T-helper 2 cell treated with Interferon-gamma antibody and Interleukin-4, amounts not matched to agents 5 μg/mL and 100 μg/mL, for 36 hours (primary cell): ENCODE measurements at regions not wholly inside any gene's neighbourhood (a gene's known extent, or its start where the extent isn't known, plus 50 kb on each side); places are given as distances from the start of the nearest gene placed in this dataset.

Experiments
- DNase-seq: peaks from one replicate; pipeline ENCODE4 v3.0.0; 2021; ENCODE audit warnings: low spot score
- H3K27ac Mint-ChIP-seq: one replicate; pipeline ENCODE4 v1.8.0; 2021; ENCODE audit warnings: mild to moderate bottlenecking, mixed read lengths
- H3K27me3 Mint-ChIP-seq: one replicate; pipeline ENCODE4 v1.8.0; 2021; ENCODE audit warnings: low read depth, mixed read lengths
- H3K36me3 Mint-ChIP-seq: one replicate; pipeline ENCODE4 v1.8.0; 2021; ENCODE audit warnings: low read depth, mixed read lengths
- H3K4me1 Mint-ChIP-seq: one replicate; pipeline ENCODE4 v1.8.0; 2021; ENCODE audit warnings: low read depth, mixed read lengths
- H3K4me3 Mint-ChIP-seq: one replicate; pipeline ENCODE4 v1.8.0; 2022; ENCODE audit warnings: mild to moderate bottlenecking, moderate library complexity, mixed read lengths
- H3K9me3 Mint-ChIP-seq: one replicate; pipeline ENCODE4 v1.8.0; 2021; ENCODE audit warnings: mixed read lengths

DNA sequence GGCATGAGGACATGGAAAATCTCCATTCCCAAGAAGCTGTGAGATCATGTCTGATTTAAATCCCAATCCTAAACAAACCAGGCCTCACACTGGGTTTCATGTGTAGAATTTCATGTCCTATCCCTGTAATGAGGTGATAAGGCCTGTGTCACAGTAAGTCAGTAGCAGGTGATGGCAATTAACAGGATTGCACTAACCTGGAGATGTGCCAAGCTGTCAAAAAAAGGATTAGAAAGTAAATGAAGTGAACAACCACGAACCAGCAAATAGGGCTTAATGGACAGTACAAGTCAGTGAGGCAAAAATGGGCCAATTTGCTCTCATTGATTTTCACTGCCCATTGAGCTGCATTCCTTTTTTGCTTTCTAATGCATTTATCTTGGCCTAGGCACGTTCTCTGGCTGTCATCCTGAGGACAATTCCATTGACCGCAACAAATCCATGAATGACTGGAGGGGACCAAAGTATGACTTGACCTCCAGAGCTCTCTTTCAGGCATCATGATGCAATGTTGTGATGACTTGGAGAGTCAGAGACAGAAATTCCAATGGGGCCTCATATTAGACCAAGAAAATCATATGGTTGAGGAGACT, 673.6 kb upstream of the ADGRL2 start:
- no peak for DNase-seq
- Mint-ChIP-seq H3K27me3 (no peaks in the 10 kb centered on the region), H3K27ac (no peak overlapping the region), H3K36me3 (no peaks in the 10 kb centered on the region), H3K9me3 (peaks cover 12% of the 10 kb centered on the region), H3K4me3 (no peak overlapping the region), H3K4me1 (no peaks in the 10 kb centered on the region)

- Mint-ChIP-seq H3K4me1 (no peaks in the 10 kb centered on the region), H3K4me3 (no peak overlapping the region), H3K9me3 (peaks cover 16% of the 10 kb centered on the region), H3K36me3 (no peaks in the 10 kb centered on the region), H3K27me3 (no peaks in the 10 kb centered on the region), H3K27ac (no peak overlapping the region)
- DNase-seq, result no peak
Observed at GRCh38 chr1:81125672-81126071, 675.1 kb upstream of the ADGRL2 start.

DNA sequence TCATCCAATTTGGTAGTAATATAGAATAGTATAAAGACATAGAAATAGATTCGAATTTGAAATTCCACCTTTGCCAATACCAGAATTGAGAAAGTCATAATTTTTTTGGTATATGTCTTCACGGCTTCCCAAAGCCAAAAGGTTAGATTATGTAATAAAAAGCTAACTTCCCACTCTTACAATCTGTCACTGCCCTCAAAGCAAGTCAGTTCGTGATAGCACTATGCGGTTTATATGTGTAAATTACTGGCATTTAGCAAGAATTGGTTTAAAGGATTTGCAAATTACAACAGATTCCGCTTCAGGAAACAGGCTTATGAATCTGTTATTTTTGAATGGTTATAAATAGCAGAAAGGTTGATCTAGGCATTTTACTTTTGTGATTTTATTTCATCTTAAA, 679.4 kb upstream of the ADGRL2 start:
- DNase-seq, result no peak
- no peak overlapping the region for H3K4me3 Mint-ChIP-seq
- no peaks in the 10 kb centered on the region for H3K27me3 Mint-ChIP-seq
- no peaks in the 10 kb centered on the region for H3K36me3 Mint-ChIP-seq
- H3K4me1 Mint-ChIP-seq, result no peaks in the 10 kb centered on the region
- peaks cover 7% of the 10 kb centered on the region for H3K9me3 Mint-ChIP-seq
- no peak overlapping the region for H3K27ac Mint-ChIP-seq

- Mint-ChIP-seq H3K36me3 (no peaks in the 10 kb centered on the region), H3K4me1 (no peaks in the 10 kb centered on the region), H3K27ac (no peak overlapping the region), H3K9me3 (peaks cover 7% of the 10 kb centered on the region), H3K4me3 (no peak overlapping the region), H3K27me3 (no peaks in the 10 kb centered on the region)
- DNase-seq, result no peak
Observed at GRCh38 chr1:81119319-81119718, 681.4 kb upstream of the ADGRL2 start.

GRCh38 chr1:81118550-81118949, 682.2 kb upstream of the ADGRL2 start:
- Mint-ChIP-seq H3K9me3 (peaks cover 5% of the 10 kb centered on the region), H3K27me3 (no peaks in the 10 kb centered on the region), H3K4me1 (no peaks in the 10 kb centered on the region), H3K36me3 (no peaks in the 10 kb centered on the region), H3K27ac (no peak overlapping the region), H3K4me3 (no peak overlapping the region)
- no peak for DNase-seq

DNA sequence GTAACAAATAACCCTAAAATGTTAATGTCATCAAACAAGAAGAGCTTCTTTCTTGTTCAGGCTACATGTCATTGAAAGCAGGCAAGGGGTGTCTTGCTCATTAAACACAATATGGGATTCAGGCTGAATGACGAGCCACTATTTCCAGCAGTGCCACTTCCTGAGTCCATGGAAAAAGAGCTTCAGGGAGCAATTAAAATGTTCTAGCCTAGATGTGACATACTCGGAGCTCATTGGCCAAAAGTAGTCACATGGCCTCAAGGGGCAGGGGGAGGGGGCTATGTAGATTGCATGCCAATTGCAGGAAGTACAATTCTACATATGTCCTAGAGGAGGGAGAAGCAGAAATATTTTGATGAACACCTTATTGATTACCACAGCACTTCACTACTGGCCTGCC, 685.3 kb upstream of the ADGRL2 start:
- Mint-ChIP-seq H3K36me3 (no peaks in the 10 kb centered on the region), H3K27me3 (no peaks in the 10 kb centered on the region), H3K27ac (no peak overlapping the region), H3K4me1 (no peaks in the 10 kb centered on the region), H3K9me3 (peaks cover 10% of the 10 kb centered on the region), H3K4me3 (no peak overlapping the region)
- no peak for DNase-seq

- H3K27ac Mint-ChIP-seq, result no peak overlapping the region
- no peaks in the 10 kb centered on the region for H3K27me3 Mint-ChIP-seq
Observed at GRCh38 chr1:81114191-81114590, 686.5 kb upstream of the ADGRL2 start.

GRCh38 chr1:81113688-81114087, 687.0 kb upstream of the ADGRL2 start:
- peaks cover 18% of the 10 kb centered on the region for H3K9me3 Mint-ChIP-seq
- no peaks in the 10 kb centered on the region for H3K4me1 Mint-ChIP-seq
- no peak overlapping the region for H3K4me3 Mint-ChIP-seq
- no peaks in the 10 kb centered on the region for H3K36me3 Mint-ChIP-seq
- H3K27ac Mint-ChIP-seq, result no peak overlapping the region
- no peak for DNase-seq
- H3K27me3 Mint-ChIP-seq, result no peaks in the 10 kb centered on the region

More at GRCh38 chr1:81114191-81114590, 686.5 kb upstream of the ADGRL2 start:
- H3K4me3 Mint-ChIP-seq, result no peak overlapping the region
- no peaks in the 10 kb centered on the region for H3K4me1 Mint-ChIP-seq
- no peak for DNase-seq
- peaks cover 18% of the 10 kb centered on the region for H3K9me3 Mint-ChIP-seq
- no peaks in the 10 kb centered on the region for H3K36me3 Mint-ChIP-seq

DNA sequence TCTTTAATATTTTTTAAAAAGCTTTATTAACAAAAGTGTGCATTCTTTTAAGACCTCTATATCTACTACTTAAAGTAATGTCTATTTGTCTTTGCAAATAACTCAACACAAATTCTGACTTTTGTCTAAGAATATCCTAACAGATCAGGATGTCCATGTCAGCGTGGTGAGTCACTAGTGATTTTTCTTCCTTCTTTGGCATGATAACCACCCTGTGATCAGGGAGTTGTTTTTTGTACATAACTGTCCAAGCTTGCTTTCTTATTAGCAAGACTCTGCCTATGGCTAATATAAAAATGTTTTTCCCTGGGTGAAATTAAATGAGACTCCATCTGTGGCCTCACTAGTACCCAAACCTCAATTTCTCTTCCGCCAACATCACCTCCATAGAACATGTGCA, 688.9 kb upstream of the ADGRL2 start:
- no peak for DNase-seq
- no peak overlapping the region for H3K4me3 Mint-ChIP-seq
- no peaks in the 10 kb centered on the region for H3K27me3 Mint-ChIP-seq
- H3K4me1 Mint-ChIP-seq, result no peaks in the 10 kb centered on the region
- H3K36me3 Mint-ChIP-seq, result no peaks in the 10 kb centered on the region
- peaks cover 18% of the 10 kb centered on the region for H3K9me3 Mint-ChIP-seq
- H3K27ac Mint-ChIP-seq, result no peak overlapping the region

- no peak for DNase-seq
- Mint-ChIP-seq H3K9me3 (peaks cover 18% of the 10 kb centered on the region), H3K27ac (no peak overlapping the region), H3K36me3 (no peaks in the 10 kb centered on the region), H3K27me3 (no peaks in the 10 kb centered on the region), H3K4me3 (no peak overlapping the region), H3K4me1 (no peaks in the 10 kb centered on the region)
Observed at GRCh38 chr1:81109038-81109437, 691.7 kb upstream of the ADGRL2 start.

DNA sequence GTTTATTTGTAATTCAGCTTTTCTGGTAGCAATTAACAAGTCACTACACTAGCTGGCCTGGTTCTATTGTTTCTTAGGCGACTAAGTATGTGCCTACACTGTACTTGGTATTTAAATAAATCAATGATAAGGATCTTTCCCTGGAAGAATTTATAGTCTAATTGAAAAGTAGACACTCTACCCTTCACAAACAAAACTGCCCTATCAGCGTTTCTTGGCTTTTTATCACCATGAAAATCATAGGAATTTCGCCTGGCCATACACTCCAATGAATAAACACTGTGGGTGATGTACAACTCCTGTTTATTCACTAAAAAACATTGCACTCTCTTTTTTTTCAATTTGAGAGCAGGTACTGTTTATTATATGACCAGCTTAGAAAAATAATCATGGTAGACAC, 702.9 kb upstream of the ADGRL2 start:
- H3K4me3 Mint-ChIP-seq, result no peak overlapping the region
- no peaks in the 10 kb centered on the region for H3K36me3 Mint-ChIP-seq
- H3K9me3 Mint-ChIP-seq, result peaks cover 8% of the 10 kb centered on the region
- no peak overlapping the region for H3K27ac Mint-ChIP-seq
- H3K27me3 Mint-ChIP-seq, result no peaks in the 10 kb centered on the region
- no peaks in the 10 kb centered on the region for H3K4me1 Mint-ChIP-seq
- DNase-seq, result no peak

GRCh38 chr1:81073580-81073979, 727.2 kb upstream of the ADGRL2 start:
- peaks cover 4% of the 10 kb centered on the region for H3K9me3 Mint-ChIP-seq
- DNase-seq, result no peak
- H3K27ac Mint-ChIP-seq, result no peak overlapping the region
- no peaks in the 10 kb centered on the region for H3K36me3 Mint-ChIP-seq
- no peaks in the 10 kb centered on the region for H3K4me1 Mint-ChIP-seq
- no peak overlapping the region for H3K4me3 Mint-ChIP-seq
- H3K27me3 Mint-ChIP-seq, result no peaks in the 10 kb centered on the region

DNA sequence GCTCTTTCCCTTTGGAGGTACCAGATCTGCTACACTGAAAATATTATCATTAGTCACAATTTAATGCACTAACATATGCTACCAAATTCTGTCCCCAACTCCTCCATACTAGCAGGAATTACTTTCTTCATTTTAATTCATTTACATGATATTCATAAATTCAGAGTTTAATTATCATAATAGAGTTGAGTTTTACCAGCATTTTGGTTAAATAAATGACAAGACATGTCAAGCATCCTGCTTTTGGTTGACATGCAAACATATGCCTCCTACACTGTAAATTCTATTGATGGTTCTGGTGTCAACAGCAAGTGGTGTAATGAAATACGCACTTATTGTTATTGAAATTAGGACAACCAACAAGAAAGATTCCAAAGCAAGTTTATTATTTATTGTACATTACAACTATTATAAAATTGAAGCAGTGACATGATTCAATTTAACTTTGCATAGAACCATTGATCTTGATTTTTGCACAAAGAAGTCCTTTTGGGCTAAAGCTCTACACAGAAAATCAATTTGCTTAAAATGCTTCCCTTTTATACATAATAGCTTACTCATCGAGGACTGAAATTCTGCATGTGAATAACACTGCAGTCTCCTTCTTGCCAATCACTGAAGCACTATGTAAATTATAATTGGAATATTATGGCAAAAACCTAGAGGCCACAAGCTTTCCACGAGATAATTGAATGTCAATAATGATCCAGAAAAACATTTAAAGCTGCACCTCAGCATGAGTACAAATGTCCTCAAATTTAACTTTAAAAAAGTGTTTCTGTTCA, 728.6 kb upstream of the ADGRL2 start:
- Mint-ChIP-seq H3K9me3 (peaks cover 4% of the 10 kb centered on the region), H3K27me3 (no peaks in the 10 kb centered on the region), H3K4me1 (no peaks in the 10 kb centered on the region), H3K4me3 (no peak overlapping the region), H3K36me3 (no peaks in the 10 kb centered on the region), H3K27ac (no peak overlapping the region)
- no peak for DNase-seq

DNA sequence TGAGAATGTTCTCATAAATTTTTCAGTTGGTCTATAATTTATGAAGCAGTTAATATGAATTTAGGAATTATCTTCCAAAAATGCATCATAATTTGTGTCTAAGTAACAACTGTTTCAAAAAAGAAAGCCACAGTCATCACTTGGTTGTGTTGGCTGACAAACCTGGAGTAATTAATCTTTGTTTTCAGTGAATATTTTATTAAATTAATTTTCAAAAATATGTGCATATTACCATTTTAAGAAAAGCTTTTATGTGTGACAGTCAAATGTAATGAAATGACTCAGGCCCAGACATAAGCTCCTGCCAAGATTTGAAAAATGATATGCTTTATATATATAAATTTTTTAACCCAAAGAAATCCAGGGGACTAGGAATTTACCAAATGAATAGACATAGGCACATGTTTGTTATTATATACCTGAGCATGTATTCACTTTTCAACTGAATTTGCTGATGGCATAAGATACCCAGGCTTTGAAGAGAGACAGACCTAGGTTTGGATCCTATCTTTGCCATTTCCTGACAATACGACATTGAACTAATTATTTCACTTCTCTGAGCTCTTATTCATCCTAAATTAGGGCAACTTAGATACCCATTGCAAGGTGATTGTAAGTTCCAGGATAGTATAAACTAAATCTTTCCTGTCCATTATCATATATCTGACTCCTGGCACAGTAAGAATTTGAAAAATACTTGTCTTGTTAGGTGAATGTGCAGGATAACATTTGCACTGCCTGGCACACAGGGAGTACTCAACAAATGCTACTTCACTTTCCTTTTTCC, 729.5 kb upstream of the ADGRL2 start:
- Mint-ChIP-seq H3K36me3 (no peaks in the 10 kb centered on the region), H3K4me1 (no peaks in the 10 kb centered on the region), H3K27me3 (no peaks in the 10 kb centered on the region), H3K4me3 (no peak overlapping the region), H3K9me3 (peaks cover 4% of the 10 kb centered on the region), H3K27ac (no peak overlapping the region)
- no peak for DNase-seq
